ENCODE measurements at regions not wholly inside any gene's neighbourhood (a gene's known extent, or its start where the extent isn't known, plus 50 kb on each side); places are given as distances from the start of the nearest gene placed in this dataset.
"Not testable (repeated sequence)": the region's sequence is repeated elsewhere in the genome, so short reads cannot be mapped to it uniquely, and the experiment has no call there.

DNA sequence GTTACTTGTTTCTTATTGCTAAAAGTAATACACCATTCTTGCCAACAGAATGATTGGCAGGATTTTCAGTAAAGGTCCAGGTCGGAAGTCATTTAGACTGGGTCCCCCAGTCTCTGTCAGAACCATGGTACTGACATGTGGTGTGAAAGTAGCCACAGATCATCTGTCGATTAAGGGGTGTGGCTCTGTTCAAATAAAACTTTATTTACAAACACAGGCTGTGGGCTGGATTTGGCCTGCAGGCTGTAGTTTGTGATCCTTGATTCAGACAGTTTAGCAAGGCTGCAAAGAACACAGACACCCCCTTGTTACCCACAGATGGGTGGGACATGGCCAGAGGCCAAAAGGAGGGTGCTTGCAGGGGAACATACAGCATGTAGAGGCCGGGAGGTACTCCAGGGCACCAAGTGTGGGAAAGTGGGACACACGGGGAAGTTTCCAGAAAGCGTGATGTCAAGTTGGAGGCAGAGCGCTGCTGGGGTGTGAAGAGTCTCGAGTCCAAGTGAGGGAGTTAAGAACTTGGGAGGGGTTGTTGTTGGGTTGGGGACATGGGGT, 104.1 kb upstream of the CCZ1B start:
- not testable (repeated sequence) for H3K4me3 ChIP-seq (ENCODE audit: low read depth, low read length); DNase-seq (ENCODE audit: low read depth)

DNA sequence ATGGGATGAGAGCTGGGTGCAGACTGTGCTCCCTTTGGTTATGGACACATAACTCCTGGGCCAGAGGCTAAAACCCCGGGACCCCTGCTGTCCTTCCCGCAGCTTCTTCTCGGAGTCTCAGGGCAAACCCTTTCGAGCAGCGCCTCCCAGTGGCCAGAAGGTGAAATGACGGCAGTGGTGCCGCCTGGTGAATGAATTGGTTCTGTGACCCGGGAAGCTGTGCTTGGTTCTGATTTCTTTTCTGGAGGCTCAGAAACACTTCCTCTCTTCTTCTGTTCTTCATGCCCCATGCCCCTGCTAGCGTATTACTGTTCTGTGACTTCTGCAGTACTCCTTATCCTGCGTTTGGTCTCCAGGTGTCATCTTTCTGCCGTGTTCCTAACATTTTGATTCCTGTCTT, 104.7 kb upstream of the CCZ1B start:
- not testable (repeated sequence) for H3K4me3 ChIP-seq (ENCODE audit: low read depth, low read length); DNase-seq (ENCODE audit: low read depth)
- TF ChIP-seq, protein P1, sequence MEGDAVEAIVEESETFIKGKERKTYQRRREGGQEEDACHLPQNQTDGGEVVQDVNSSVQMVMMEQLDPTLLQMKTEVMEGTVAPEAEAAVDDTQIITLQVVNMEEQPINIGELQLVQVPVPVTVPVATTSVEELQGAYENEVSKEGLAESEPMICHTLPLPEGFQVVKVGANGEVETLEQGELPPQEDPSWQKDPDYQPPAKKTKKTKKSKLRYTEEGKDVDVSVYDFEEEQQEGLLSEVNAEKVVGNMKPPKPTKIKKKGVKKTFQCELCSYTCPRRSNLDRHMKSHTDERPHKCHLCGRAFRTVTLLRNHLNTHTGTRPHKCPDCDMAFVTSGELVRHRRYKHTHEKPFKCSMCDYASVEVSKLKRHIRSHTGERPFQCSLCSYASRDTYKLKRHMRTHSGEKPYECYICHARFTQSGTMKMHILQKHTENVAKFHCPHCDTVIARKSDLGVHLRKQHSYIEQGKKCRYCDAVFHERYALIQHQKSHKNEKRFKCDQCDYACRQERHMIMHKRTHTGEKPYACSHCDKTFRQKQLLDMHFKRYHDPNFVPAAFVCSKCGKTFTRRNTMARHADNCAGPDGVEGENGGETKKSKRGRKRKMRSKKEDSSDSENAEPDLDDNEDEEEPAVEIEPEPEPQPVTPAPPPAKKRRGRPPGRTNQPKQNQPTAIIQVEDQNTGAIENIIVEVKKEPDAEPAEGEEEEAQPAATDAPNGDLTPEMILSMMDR (IDR thresholded peaks at IDR 0.05; ENCODE audit: insufficient read depth, low read depth, low read length): peak; percentile 34

DNA sequence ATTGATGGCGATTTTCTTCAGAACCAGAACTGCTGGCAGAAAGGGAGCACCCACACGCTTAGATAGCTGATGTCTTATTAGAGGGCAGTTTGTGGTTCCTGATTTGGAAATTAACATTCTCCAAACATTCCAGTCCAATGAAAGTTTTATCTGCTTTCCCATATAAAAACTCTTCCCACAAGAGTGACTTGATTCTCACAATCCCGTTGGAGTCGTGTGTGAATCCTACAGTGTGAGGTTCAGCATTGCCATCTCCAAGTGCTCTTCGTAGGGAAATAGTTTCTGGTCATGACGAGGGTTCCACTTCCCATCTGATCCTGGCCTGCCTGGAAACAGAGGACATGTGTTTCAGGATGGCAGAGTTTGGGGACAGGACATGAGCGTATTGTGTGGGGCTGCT, 105.4 kb upstream of the CCZ1B start:
- DNase-seq (ENCODE audit: low read depth); H3K4me3 ChIP-seq (ENCODE audit: low read depth, low read length): not testable (repeated sequence)

DNA sequence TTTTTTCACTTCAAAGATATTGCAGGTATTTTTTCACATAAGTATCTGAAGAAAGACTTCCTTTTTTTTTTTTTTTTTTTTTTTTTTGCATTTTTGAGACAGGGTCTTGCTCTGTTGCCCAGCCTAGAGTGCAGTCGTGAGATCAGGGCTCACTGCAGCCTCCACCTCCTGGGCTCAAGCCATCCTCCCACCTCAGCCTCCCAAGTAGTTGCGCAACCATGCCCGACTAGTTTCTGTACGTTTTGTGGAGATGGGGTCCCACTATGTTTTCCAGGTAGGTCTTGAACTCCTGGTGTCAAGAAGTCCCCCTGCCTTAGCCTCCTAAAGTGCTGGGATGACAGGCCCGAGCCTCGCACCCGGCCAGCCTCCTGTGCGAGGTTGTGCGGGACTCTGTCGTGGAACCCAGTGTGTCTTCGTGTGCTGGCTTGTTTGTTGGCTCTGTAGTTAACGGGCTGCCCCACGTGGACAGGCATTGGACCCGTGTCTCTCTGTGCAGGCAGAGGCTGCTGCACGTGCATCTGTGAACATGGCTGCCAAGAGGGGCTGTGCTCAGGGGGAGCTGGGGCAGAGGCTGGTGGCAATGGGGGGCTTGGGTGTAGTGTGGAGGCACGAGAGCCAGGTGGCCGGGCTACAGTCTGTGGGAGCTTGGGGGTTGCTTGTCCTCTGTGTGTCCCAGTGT, 108.0 kb upstream of the CCZ1B start:
- H3K4me3 ChIP-seq (ENCODE audit: low read depth, low read length); DNase-seq (ENCODE audit: low read depth): not testable (repeated sequence)

DNA sequence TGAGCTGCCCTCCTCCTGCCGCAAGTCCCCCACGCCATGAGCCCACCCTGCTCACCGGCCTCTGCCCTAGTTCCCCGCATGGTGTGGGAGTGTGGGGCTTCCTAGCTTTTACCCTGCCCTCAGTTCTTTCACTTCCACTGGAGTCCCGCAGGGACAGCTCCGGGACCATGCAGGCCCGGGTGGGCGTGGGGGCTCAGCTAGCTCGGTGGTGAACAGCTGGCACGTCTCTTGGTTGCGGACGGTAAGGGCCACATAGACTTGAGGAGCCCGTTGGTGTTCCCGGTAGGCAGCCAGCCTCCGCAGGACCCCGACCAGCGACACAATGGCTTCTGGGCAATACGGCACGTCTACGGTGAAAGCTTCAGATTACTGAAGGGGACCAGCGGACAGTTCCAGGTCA, 108.9 kb upstream of the CCZ1B start:
- H3K4me3 ChIP-seq (ENCODE audit: low read depth, low read length): no peak overlapping the region
- TF ChIP-seq, protein P1 (IDR thresholded peaks at IDR 0.05; ENCODE audit: insufficient read depth, low read depth, low read length): no peak
- DNase-seq (ENCODE audit: low read depth): no peak

DNA sequence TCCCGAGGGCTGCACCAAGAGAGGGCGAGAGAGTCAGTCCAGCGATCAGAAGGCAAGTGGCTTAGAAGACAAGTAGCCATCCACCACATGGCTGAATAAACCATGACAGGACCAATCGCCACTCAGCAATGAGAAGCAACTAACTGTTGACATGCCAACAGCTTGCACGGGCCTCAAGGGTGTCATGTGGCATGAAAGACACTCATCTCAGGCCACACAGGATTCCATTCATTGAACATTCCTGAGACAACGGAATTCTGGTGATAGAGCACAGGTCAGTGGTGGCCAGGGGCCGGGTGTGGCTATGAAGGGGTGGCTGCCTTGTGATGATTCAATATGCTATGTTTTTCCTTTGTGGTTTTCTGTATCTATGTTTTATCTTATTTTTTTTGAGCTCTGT, 110.6 kb upstream of the CCZ1B start:
- DNase-seq (ENCODE audit: low read depth); H3K4me3 ChIP-seq (ENCODE audit: low read depth, low read length): not testable (repeated sequence)

DNA sequence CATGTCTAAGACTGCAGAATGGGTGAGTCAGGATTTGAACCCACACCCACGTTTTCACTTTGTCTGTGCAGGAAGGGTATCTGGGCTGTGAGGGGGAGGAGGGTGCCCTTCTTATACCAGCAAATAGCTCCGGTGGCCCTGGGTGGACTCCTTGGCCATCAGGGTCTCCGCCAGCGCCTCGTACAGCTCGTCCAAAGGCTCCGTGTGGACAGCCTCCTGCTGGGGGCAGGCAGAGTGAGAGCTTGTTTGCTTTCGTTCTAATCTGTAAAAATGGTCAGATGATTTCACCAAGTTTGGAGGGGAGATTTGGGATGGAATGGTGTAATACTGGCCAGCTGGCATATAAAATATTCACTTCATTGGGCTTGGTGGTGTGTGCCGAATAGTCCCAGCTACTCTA, 111.7 kb upstream of the CCZ1B start:
- DNase-seq (ENCODE audit: low read depth); H3K4me3 ChIP-seq (ENCODE audit: low read depth, low read length): not testable (repeated sequence)

DNA sequence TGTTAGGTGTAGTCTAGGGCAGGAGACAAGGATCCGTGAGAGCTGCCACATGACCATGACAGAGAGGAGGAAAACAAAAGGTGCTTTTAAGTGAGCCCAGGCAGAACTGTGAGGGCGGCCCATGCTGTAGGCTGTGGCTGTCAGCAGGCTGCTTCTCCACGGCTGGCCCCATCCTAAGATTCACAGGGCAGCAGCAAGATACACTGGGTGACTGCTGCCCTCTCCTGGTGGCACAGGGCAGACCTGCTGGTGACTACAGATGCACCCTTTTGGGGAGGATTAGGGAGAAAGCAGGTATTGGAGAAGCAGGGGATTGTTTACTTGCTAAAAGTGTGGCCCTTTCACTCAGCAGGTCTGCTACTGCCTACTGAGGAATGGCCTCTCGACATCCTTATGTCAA, 112.2 kb upstream of the CCZ1B start:
- TF ChIP-seq, protein P1 (IDR thresholded peaks at IDR 0.05; ENCODE audit: insufficient read depth, low read depth, low read length): peak; percentile 36

DNA sequence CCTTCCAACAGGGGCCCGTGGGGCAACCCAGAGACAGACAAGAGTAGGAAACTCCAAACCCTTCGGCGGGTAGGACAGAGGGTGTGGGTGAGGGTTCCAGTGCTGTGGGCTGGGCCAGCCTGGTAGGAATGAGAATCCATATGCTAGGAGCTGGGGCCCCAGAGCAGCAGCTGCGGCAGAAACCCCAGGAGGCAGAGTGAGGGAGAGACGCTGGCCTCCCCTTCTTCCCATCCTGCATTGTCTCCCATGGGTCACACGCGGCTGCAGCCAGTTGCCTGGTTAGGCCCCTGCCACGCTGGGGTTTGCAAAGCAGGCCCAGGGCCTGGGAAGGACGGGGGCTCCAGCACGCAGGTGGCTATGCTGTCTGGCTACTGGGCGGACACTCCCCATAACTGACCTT, 113.1 kb upstream of the CCZ1B start:
- H3K4me3 ChIP-seq (ENCODE audit: low read depth, low read length); DNase-seq (ENCODE audit: low read depth): not testable (repeated sequence)

More for the DNA sequence above, 112.2 kb upstream of the CCZ1B start:
- H3K4me3 ChIP-seq (ENCODE audit: low read depth, low read length); DNase-seq (ENCODE audit: low read depth): not testable (repeated sequence)

DNA sequence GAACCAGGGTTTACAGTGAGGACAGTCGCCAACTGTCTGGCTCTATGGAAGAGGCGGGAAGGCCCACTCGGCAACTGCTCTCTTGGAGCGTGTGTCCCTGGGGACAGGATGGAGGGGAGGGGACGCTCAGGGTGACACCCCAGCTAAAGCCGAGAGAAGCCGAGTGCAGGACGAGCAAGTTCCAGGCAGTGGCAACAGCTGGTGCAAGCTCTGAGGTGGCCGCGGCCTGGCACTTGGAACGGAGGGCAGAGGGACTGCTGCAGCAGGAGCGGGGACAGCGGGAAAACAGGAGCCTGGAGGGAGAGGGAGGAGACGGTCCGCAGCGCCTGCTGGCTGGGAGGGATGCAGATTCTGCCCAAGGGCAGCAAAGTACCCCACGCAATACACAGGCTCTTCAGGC, 113.8 kb upstream of the CCZ1B start:
- H3K4me3 ChIP-seq (ENCODE audit: low read depth, low read length); DNase-seq (ENCODE audit: low read depth): not testable (repeated sequence)

DNA sequence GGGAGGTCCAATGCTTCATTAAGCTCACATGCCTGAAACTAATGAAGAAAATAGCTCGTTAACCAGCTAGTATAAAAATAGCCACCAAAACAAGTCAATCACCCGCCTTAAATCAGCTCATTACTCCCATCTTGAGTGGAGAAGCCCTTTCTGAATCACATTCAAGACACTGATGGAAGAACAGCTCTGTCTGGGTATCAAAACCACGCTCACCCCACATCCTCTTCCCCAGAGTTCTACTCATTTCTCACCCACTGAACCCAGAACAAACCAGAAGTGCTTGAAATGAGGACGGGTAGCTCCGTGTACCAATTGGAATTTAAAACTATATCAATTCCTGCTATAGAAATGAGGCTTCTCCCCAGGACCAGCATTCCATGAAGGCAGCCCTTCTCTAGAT, 120.8 kb upstream of the CCZ1B start:
- DNase-seq (ENCODE audit: low read depth); H3K4me3 ChIP-seq (ENCODE audit: low read depth, low read length): not testable (repeated sequence)

DNA sequence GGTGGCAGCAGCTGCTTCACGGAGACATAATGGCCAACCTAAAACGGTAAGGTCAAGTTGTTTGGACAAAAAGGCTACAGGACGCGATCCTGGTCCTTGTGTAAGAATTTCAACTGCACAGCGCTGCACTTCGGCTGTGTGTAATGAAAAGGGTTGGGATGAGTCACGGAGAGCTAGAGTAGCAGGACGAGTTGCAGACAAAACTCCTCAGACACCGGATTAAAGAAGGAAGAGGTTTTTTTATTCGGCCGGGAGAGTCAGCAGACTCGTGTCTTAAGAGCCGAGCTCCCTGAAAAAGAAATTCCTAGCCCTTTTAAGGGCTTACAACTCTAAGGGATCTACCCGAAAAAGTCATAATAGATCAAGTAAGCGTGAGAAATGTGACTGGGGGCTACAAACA, 124.2 kb upstream of the CCZ1B start:
- not testable (repeated sequence) for H3K4me3 ChIP-seq (ENCODE audit: low read depth, low read length)
- peak; percentile 16 for DNase-seq (ENCODE audit: low read depth)

DNA sequence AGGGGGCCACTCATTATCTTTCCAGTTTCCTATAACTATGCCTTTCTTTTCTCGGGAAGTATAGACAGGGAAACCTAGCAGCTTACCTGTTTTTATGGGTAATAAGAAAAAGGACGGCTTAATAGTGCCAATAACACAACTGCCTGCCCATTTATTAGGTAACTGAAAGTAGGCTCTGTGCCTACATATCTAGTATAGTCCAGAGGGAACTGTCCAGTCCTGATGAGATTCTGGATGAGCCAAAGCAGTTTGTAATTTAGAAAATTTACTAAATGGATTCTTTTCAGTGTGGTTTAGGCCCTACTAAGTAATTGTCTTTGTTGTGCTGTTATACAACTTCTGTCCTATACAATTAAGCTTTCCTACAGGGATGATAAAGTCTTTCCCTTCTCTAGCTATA, 125.5 kb upstream of the CCZ1B start:
- not testable (repeated sequence) for DNase-seq (ENCODE audit: low read depth); H3K4me3 ChIP-seq (ENCODE audit: low read depth, low read length)
